ENCODE measurements at regions not wholly inside any gene's neighbourhood (a gene's known extent, or its start where the extent isn't known, plus 50 kb on each side); places are given as distances from the start of the nearest gene placed in this dataset.

DNA sequence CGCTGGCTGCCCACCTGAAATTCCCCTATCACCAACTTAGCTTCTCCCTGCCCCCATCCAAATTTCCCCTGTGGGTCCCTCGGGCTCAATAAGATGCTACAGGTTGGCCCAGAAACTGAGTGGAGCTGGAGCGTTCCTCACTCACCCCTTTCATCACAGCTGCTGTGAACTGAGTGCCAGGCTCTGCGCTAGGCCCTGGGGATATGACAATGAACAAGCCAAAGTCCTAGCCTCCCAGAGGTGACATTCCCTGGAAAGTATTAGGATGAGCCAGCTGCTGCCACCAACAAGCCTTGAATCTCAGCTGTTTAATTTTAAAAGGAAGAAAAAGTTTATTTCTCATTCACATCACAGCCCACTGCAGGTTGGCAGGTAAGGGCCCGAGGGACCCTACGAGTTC lies 86.6 kb upstream of the EYA2 start:
- H2AK9ac ChIP-seq (replicated peaks; ENCODE audit: low read depth, low read length, poor library complexity): no peak overlapping the region
- in situ Hi-C loops (cut with MboI; ENCODE audit: low sequenced_read_pairs): no loop called here
- no peak overlapping the region for H2BK120ac ChIP-seq (ENCODE audit: low read depth, low read length)
- no peaks in the 10 kb centered on the region for H4K20me1 ChIP-seq (ENCODE audit: insufficient read depth, low read length)
- no peaks in the 10 kb centered on the region for H3K9me3 ChIP-seq (ENCODE audit: control insufficient read depth, insufficient read depth, low read length)
- H3K14ac ChIP-seq (replicated peaks; ENCODE audit: low read depth, low read length): no peak overlapping the region
- H3K4me1 ChIP-seq (ENCODE audit: control insufficient read depth, insufficient read depth, low read length): no peaks in the 10 kb centered on the region
- H4K91ac ChIP-seq (ENCODE audit: insufficient read depth, low read depth, low read length): no peak overlapping the region
- no peak overlapping the region for H3K4me2 ChIP-seq (ENCODE audit: low read depth, low read length)
- peaks cover 12% of the 10 kb centered on the region for H3K27me3 ChIP-seq (ENCODE audit: control insufficient read depth, insufficient read depth, low read length)
- no peaks in the 10 kb centered on the region for H3K79me1 ChIP-seq (ENCODE audit: low read depth in 1 of 2, low read length in 2 of 2)
- H2AFZ ChIP-seq (replicated peaks; ENCODE audit: low read length, poor library complexity): no peak overlapping the region
- H3K23ac ChIP-seq (ENCODE audit: low read depth, low read length): no peak overlapping the region
- no peaks in the 10 kb centered on the region for H3K36me3 ChIP-seq (ENCODE audit: control insufficient read depth, insufficient read depth, low read length)
- H2AK5ac ChIP-seq (ENCODE audit: low read depth, low read length): no peak overlapping the region
- no peak overlapping the region for H3K9ac ChIP-seq (ENCODE audit: low read depth, low read length)
- dilution Hi-C loops (cut with HindIII; ENCODE audit: low sequenced_read_pairs, unreplicated experiment): no loop called here
- no peak overlapping the region for H3K27ac ChIP-seq (ENCODE audit: insufficient read depth, low read length)
- H3K9me1 ChIP-seq (ENCODE audit: insufficient read depth, low read length): no peaks in the 10 kb centered on the region
- no peak for TF ChIP-seq MXI1 (IDR thresholded peaks at IDR 0.05; ENCODE audit: borderline replicate concordance, low read depth, low read length)
- TF ChIP-seq CTCF (conservative IDR thresholded peaks at IDR 0.05; ENCODE audit: low read depth, low read length): no peak
- TF ChIP-seq BHLHE40 (IDR thresholded peaks at IDR 0.05; ENCODE audit: low read depth, low read length): no peak
- TF ChIP-seq MAFK (IDR thresholded peaks at IDR 0.05; ENCODE audit: low read depth, low read length): no peak
- no peak for TF ChIP-seq RAD21 (IDR thresholded peaks at IDR 0.05; ENCODE audit: low read length)
- no peak for TF ChIP-seq FOS (IDR thresholded peaks at IDR 0.05; ENCODE audit: low read depth, low read length)
- no peak overlapping the region for H2BK5ac ChIP-seq (ENCODE audit: low read depth, low read length, poor library complexity, severe bottlenecking)
- intact Hi-C loops (cut with micrococcal nuclease): no loop called here
- ATAC-seq (ENCODE audit: low read depth): no peak
- no peak overlapping the region for H3K4me3 ChIP-seq (ENCODE audit: insufficient read depth, low read depth, low read length)
- H2BK15ac ChIP-seq (ENCODE audit: low read depth, low read length): no peak overlapping the region
- H2BK20ac ChIP-seq (ENCODE audit: low read depth, low read length): no peak overlapping the region
- H4K8ac ChIP-seq (ENCODE audit: low read depth in 2 of 2, low read length in 2 of 2): no peak overlapping the region
- no peak overlapping the region for H3K4ac ChIP-seq (ENCODE audit: low read depth, low read length)
- 100% methylated on average over 1 of the region's 6 CpGs; no CpG with 5 or more reads in 1 of the 2 experiments for WGBS, 2 experiments (ENCODE audit: extremely low coverage in 2 of 2, insufficient read length in 1 of 2)
- no peak overlapping the region for H3K56ac ChIP-seq (ENCODE audit: extremely low read depth, insufficient read depth, low read length)
- CTCF ChIA-PET: interaction anchor here (0.6 kb wide), 1 partner anchor 547 kb away, joined by 4 read pairs; no protein-coding TSS in a partner anchor
- no peak for DNase-seq
- H3K18ac ChIP-seq (ENCODE audit: low read depth, low read length): no peak overlapping the region
- H4K5ac ChIP-seq (ENCODE audit: low read depth, low read length): no peak overlapping the region
- no TSS peak for BruUV-seq (replicated peaks)
- POLR2A ChIA-PET (ENCODE audit: unreplicated experiment): no interaction called here
